NCI-H1092 treated with DMSO at 0.1 percent for 48 hours (cell line): ENCODE measurements at regions not wholly inside any gene's neighbourhood (a gene's known extent, or its start where the extent isn't known, plus 50 kb on each side); places are given as distances from the start of the nearest gene placed in this dataset.

Experiments used
- DNase-seq: peaks from one replicate; lab custom pipeline; 2025; lab: John Stamatoyannopoulos, UW

- no peak for DNase-seq
Measured at GRCh38 chr14:98227727-98228111, 1044.3 kb downstream of the BCL11B start.

GRCh38 chr14:98229656-98230366 lies 1042.2 kb downstream of the BCL11B start:
- no peak for DNase-seq

- no peak for DNase-seq
Measured at GRCh38 chr14:98230411-98230810, 1041.6 kb downstream of the BCL11B start.

- DNase-seq = no peak
Measured at GRCh38 chr14:98231210-98231609, 1040.8 kb downstream of the BCL11B start.

- DNase-seq = no peak
Measured at GRCh38 chr14:98233656-98234055, 1038.3 kb downstream of the BCL11B start.

GRCh38 chr14:98234208-98234607 lies 1037.8 kb downstream of the BCL11B start:
- DNase-seq = no peak

GRCh38 chr14:98236314-98236713 lies 1035.7 kb downstream of the BCL11B start:
- DNase-seq = no peak

- no peak for DNase-seq
Measured at GRCh38 chr14:98237939-98238338, 1034.1 kb downstream of the BCL11B start.

GRCh38 chr14:98240376-98240775 lies 1031.6 kb downstream of the BCL11B start:
- DNase-seq = no peak

GRCh38 chr14:98242903-98243302 lies 1029.1 kb downstream of the BCL11B start:
- DNase-seq = no peak

GRCh38 chr14:98243332-98243731 lies 1028.7 kb downstream of the BCL11B start:
- DNase-seq = no peak

GRCh38 chr14:98244162-98244948 lies 1027.6 kb downstream of the BCL11B start:
- DNase-seq = no peak

- no peak for DNase-seq
Measured at GRCh38 chr14:98244966-98245569, 1026.9 kb downstream of the BCL11B start.

- no peak for DNase-seq
Measured at GRCh38 chr14:98249057-98249456, 1022.9 kb downstream of the BCL11B start.

- DNase-seq = no peak
Measured at GRCh38 chr14:98249476-98249875, 1022.5 kb downstream of the BCL11B start.

GRCh38 chr14:98252820-98253219 lies 1019.2 kb downstream of the BCL11B start:
- no peak for DNase-seq

GRCh38 chr14:98259881-98260280 lies 1012.1 kb downstream of the BCL11B start:
- no peak for DNase-seq

- no peak for DNase-seq
Measured at GRCh38 chr14:98262566-98262965, 1009.4 kb downstream of the BCL11B start.

- no peak for DNase-seq
Measured at GRCh38 chr14:98269533-98269932, 1002.5 kb downstream of the BCL11B start.

GRCh38 chr14:98270201-98270600 lies 1001.8 kb downstream of the BCL11B start:
- no peak for DNase-seq

- DNase-seq = no peak
Measured at GRCh38 chr14:98274596-98274995, 997.4 kb downstream of the BCL11B start.

- no peak for DNase-seq
Measured at GRCh38 chr14:98278800-98279199, 993.2 kb downstream of the BCL11B start.

GRCh38 chr14:98280436-98280835 lies 991.6 kb downstream of the BCL11B start:
- DNase-seq = no peak
